IMR-90 (cell line): ENCODE measurements at regions not wholly inside any gene's neighbourhood (a gene's known extent, or its start where the extent isn't known, plus 50 kb on each side); places are given as distances from the start of the nearest gene placed in this dataset.

Source experiments
- ATAC-seq: fragments of 200-7000 bp; cut with Tn5 transposase; 2 replicates; pipeline ENCODE4 v1.9.1; 2020; ENCODE audit warnings: low read depth, mild to moderate bottlenecking, moderate library complexity
- BruUV-seq: library from RNA; stranded (reverse); fragments of 400-500 nt; replicated peaks from 2 replicates; lab custom pipeline; 2021; lab: Mats Ljungman, UMichigan
- CTCF ChIA-PET: fragments of 300-600 bp; formaldehyde crosslinking; extraction: SDS; loops from one replicate; lab custom pipeline; 2021; ENCODE audit warnings: antibody characterized with exemption; lab: Yijun Ruan, JAX
- POLR2A ChIA-PET: fragments of 300-600 bp; sonication (Branson Sonifier 250); formaldehyde crosslinking; loops from one replicate; lab custom pipeline; 2022; ENCODE audit warnings: antibody characterized with exemption; ENCODE audit not compliant: unreplicated experiment; lab: Charles Lee
- DNase-seq: peaks from one replicate; pipeline ENCODE4 v3.0.0; 2013
- H2AFZ ChIP-seq: replicated peaks from 2 replicates; pipeline ENCODE3; 2013; ENCODE audit warnings: low read length, mild to moderate bottlenecking; ENCODE audit not compliant: poor library complexity
- H2AK5ac ChIP-seq: 2 replicates; pipeline ENCODE4 v1.6.1; 2013; ENCODE audit warnings: low read depth, low read length, inconsistent platforms
- H2AK9ac ChIP-seq: replicated peaks from 2 replicates; pipeline ENCODE3; 2013; ENCODE audit warnings: mild to moderate bottlenecking, low read depth, low read length, moderate library complexity; ENCODE audit not compliant: poor library complexity
- H2BK120ac ChIP-seq: 2 replicates; pipeline ENCODE4 v1.6.1; 2013; ENCODE audit warnings: low read depth, low read length, inconsistent platforms
- H2BK15ac ChIP-seq: 3 replicates; pipeline ENCODE4 v1.6.1; 2013; ENCODE audit warnings: low read depth, low read length, inconsistent platforms
- H2BK20ac ChIP-seq: 2 replicates; pipeline ENCODE4 v1.6.1; 2013; ENCODE audit warnings: low read depth, mild to moderate bottlenecking, inconsistent platforms, low read length, moderate library complexity
- H2BK5ac ChIP-seq: 2 replicates; pipeline ENCODE4 v1.6.1; 2013; ENCODE audit warnings: mild to moderate bottlenecking, low read depth, low read length, inconsistent platforms; ENCODE audit not compliant: poor library complexity, severe bottlenecking
- H3K14ac ChIP-seq: replicated peaks from 2 replicates; pipeline ENCODE4 v1.6.1; 2013; ENCODE audit warnings: low read depth, low read length, inconsistent platforms
- H3K18ac ChIP-seq: 2 replicates; pipeline ENCODE4 v1.6.1; 2013; ENCODE audit warnings: low read depth, low read length, control low read depth
- H3K23ac ChIP-seq: 2 replicates; pipeline ENCODE4 v1.6.1; 2013; ENCODE audit warnings: low read depth, low read length, inconsistent platforms
- H3K27ac ChIP-seq: 2 replicates; pipeline ENCODE4 v1.5.1; 2013; ENCODE audit warnings: mild to moderate bottlenecking, control low read depth, low read length; ENCODE audit not compliant: insufficient read depth
- H3K27me3 ChIP-seq: 2 replicates; pipeline ENCODE4 v1.6.1; 2013; ENCODE audit warnings: low read length; ENCODE audit not compliant: control insufficient read depth, insufficient read depth
- H3K36me3 ChIP-seq: 2 replicates; pipeline ENCODE4 v1.6.1; 2013; ENCODE audit warnings: low read length, mixed read lengths; ENCODE audit not compliant: control insufficient read depth, insufficient read depth
- H3K4ac ChIP-seq: 2 replicates; pipeline ENCODE4 v1.6.1; 2013; ENCODE audit warnings: low read depth, low read length, inconsistent platforms
- H3K4me1 ChIP-seq: 2 replicates; pipeline ENCODE4 v1.6.1; 2013; ENCODE audit warnings: low read length, mixed read lengths; ENCODE audit not compliant: control insufficient read depth, insufficient read depth
- H3K4me2 ChIP-seq: 2 replicates; pipeline ENCODE4 v1.6.1; 2013; ENCODE audit warnings: low read depth, mild to moderate bottlenecking, control low read depth, low read length, moderate library complexity
- H3K4me3 ChIP-seq: 2 replicates; pipeline ENCODE4 v1.5.1; 2013; ENCODE audit warnings: low read depth, mild to moderate bottlenecking, control low read depth, low read length, moderate library complexity; ENCODE audit not compliant: insufficient read depth
- H3K56ac ChIP-seq: 2 replicates; pipeline ENCODE4 v1.6.1; 2013; ENCODE audit warnings: low read length, inconsistent platforms; ENCODE audit not compliant: insufficient read depth; ENCODE audit errors: extremely low read depth
- H3K79me1 ChIP-seq, 2 experiments: 2 replicates each; pipeline ENCODE4 v1.6.1; 2013; ENCODE audit warnings: low read length in 2 of 2, inconsistent platforms in 1 of 2, low read depth in 1 of 2
- H3K9ac ChIP-seq: 2 replicates; pipeline ENCODE4 v1.6.1; 2013; ENCODE audit warnings: low read depth, low read length, control low read depth
- H3K9me1 ChIP-seq: 2 replicates; pipeline ENCODE4 v1.6.1; 2013; ENCODE audit warnings: low read length, inconsistent platforms; ENCODE audit not compliant: insufficient read depth
- H3K9me3 ChIP-seq: 2 replicates; pipeline ENCODE4 v1.6.1; 2013; ENCODE audit warnings: low read length; ENCODE audit not compliant: control insufficient read depth, insufficient read depth
- H4K20me1 ChIP-seq: 2 replicates; pipeline ENCODE4 v1.6.1; 2013; ENCODE audit warnings: low read length, inconsistent platforms; ENCODE audit not compliant: insufficient read depth
- H4K5ac ChIP-seq: 2 replicates; pipeline ENCODE4 v1.6.1; 2013; ENCODE audit warnings: mild to moderate bottlenecking, low read depth, low read length, control low read depth
- H4K8ac ChIP-seq, 2 experiments: 2 replicates each; pipeline ENCODE4 v1.6.1; 2013; ENCODE audit warnings: low read depth in 2 of 2, low read length in 2 of 2, control low read depth in 1 of 2, inconsistent platforms in 1 of 2
- H4K91ac ChIP-seq: 2 replicates; pipeline ENCODE4 v1.6.1; 2013; ENCODE audit warnings: low read depth, low read length, inconsistent platforms; ENCODE audit not compliant: insufficient read depth
- BHLHE40 ChIP-seq: fragments of 150-350 bp; IDR thresholded peaks from 2 replicates; pipeline ENCODE4 v1.6.1; 2016; ENCODE audit warnings: mild to moderate bottlenecking, low read depth, low read length
- FOS ChIP-seq: fragments of 150-350 bp; IDR thresholded peaks from 2 replicates; pipeline ENCODE4 v1.6.1; 2016; ENCODE audit warnings: low read depth, low read length
- POLR2A ChIP-seq: IDR thresholded peaks from 2 replicates; pipeline ENCODE4 v1.6.1; 2012; ENCODE audit warnings: mild to moderate bottlenecking, low read depth, low read length
- WGBS, 2 experiments: methylation state at CpG; one replicate each; pipeline versions ENCODE4 v1.1.5 to v1.1.7; 2013; ENCODE audit warnings: missing lambda C conversion rate in 2 of 2; ENCODE audit not compliant: insufficient read length in 1 of 2; ENCODE audit errors: extremely low coverage in 2 of 2; 5-methylcytosine and 5-hydroxymethylcytosine counted together
- dilution Hi-C: fragments of 300-500 bp; cut with HindIII; formaldehyde crosslinking; loops from one replicate; pipeline ENCODE4 v1.14.3; 2018; ENCODE audit warnings: low sequenced_read_pairs; ENCODE audit not compliant: unreplicated experiment
- in situ Hi-C: fragments of 300-500 bp; cut with MboI; formaldehyde crosslinking; loops from 3 replicates; pipeline ENCODE4 v1.14.3; 2019; ENCODE audit warnings: low sequenced_read_pairs, inconsistent platforms, mixed read lengths
- intact Hi-C: fragments of 100-400 bp; cut with micrococcal nuclease; formaldehyde crosslinking; loops from 2 replicates; pipeline ENCODE4 v1.10.0; 2022
- TF ChIP-seq, protein P1 (sequence below): fragments of 150-350 bp; IDR thresholded peaks from 2 replicates; pipeline ENCODE4 v1.6.1; 2016; ENCODE audit warnings: low read depth, mild to moderate bottlenecking, low read length, moderate library complexity, borderline replicate concordance

DNA sequence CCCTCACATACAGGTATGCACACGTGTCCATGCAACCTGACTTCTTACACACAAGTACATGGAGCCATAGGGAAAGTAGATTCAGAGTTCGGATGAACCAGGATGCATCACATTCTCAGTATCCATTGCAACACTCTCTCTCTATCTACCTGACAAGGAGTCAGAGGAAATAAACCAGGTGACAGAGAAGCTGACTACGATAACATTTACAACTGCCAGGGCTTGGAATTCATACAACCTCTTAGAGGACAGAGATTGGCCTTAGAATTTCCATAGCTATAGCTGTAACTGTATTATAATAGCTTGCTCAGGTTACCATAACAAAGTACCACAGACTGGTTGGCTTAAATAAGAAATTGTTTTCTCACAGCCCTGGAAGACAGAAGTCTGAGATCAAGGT is 116.9 kb upstream of the PALMD start:
- CTCF ChIA-PET = no interaction called here
- dilution Hi-C loops = no loop called here
- no CpG with 5 or more reads among the region's 3 CpGs for WGBS, 2 experiments

More for the DNA sequence above, 116.9 kb upstream of the PALMD start:
- Histone ChIP-seq H3K36me3 (no peaks in the 10 kb centered on the region), H3K4me3 (no peak overlapping the region), H3K9me1 (no peaks in the 10 kb centered on the region), H3K56ac (no peak overlapping the region), H3K27me3 (no peaks in the 10 kb centered on the region), H2AK5ac (no peak overlapping the region), H2BK5ac (no peak overlapping the region), H4K91ac (no peak overlapping the region), H4K8ac (no peak overlapping the region), H3K18ac (no peak overlapping the region), H2BK20ac (no peak overlapping the region), H3K4me2 (no peak overlapping the region), H3K14ac (no peak overlapping the region), H2AFZ (no peak overlapping the region), H3K27ac (no peak overlapping the region), H4K20me1 (no peaks in the 10 kb centered on the region), H3K9me3 (no peaks in the 10 kb centered on the region), H3K79me1 (no peaks in the 10 kb centered on the region), H2BK15ac (no peak overlapping the region), H2AK9ac (no peak overlapping the region), H3K23ac (no peak overlapping the region), H2BK120ac (no peak overlapping the region), H4K5ac (no peak overlapping the region; the same call in 1 of the 2 replicates), H3K4ac (no peak overlapping the region), H3K4me1 (no peaks in the 10 kb centered on the region), H3K9ac (no peak overlapping the region)
- TF ChIP-seq, protein P1, sequence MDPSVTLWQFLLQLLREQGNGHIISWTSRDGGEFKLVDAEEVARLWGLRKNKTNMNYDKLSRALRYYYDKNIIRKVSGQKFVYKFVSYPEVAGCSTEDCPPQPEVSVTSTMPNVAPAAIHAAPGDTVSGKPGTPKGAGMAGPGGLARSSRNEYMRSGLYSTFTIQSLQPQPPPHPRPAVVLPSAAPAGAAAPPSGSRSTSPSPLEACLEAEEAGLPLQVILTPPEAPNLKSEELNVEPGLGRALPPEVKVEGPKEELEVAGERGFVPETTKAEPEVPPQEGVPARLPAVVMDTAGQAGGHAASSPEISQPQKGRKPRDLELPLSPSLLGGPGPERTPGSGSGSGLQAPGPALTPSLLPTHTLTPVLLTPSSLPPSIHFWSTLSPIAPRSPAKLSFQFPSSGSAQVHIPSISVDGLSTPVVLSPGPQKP = no peak
- TF ChIP-seq POLR2A (no peak), FOS (no peak), BHLHE40 (no peak)
- POLR2A ChIA-PET = no interaction called here
- BruUV-seq = no TSS peak
- intact Hi-C loops (loop anchor here (5.0 kb wide), 2 partner anchors 158 to 178 kb away; no protein-coding TSS in a partner anchor), in situ Hi-C loops (no loop called here)
- ATAC-seq (no peak), DNase-seq (no peak)
